GM23338 (cell line): ENCODE measurements at regions not wholly inside any gene's neighbourhood (a gene's known extent, or its start where the extent isn't known, plus 50 kb on each side); places are given as distances from the start of the nearest gene placed in this dataset.

Source experiments
- ATAC-seq: fragments of 200-7000 bp; cut with Tn5 transposase; 3 replicates; pipeline ENCODE4 v1.9.1; 2020
- DNase-seq: peaks from one replicate; pipeline ENCODE4 v3.0.0-alpha.2; 2015; ENCODE audit warnings: low spot score
- H2AFZ ChIP-seq: fragments of 200-600 bp; sonication (generic); 2 replicates; pipeline ENCODE4 v1.8.0; 2016; ENCODE audit warnings: antibody characterized with exemption, mild to moderate bottlenecking, moderate library complexity
- H3F3A ChIP-seq: fragments of 200-600 bp; sonication (generic); replicated peaks from 2 replicates; pipeline ENCODE4 v1.8.0; 2017; ENCODE audit warnings: antibody characterized with exemption, mixed run types, low read depth
- H3K27ac ChIP-seq: fragments of 200-600 bp; sonication (generic); 2 replicates; pipeline ENCODE4 v1.6.1; 2016; ENCODE audit warnings: low read depth
- H3K27me3 ChIP-seq: fragments of 200-600 bp; sonication (generic); 2 replicates; pipeline ENCODE4 v1.8.0; 2016; ENCODE audit warnings: mild to moderate bottlenecking, mixed run types, moderate library complexity; ENCODE audit not compliant: insufficient read depth
- H3K36me3 ChIP-seq: fragments of 200-600 bp; sonication (generic); 2 replicates; pipeline ENCODE4 v1.8.0; 2016; ENCODE audit warnings: mild to moderate bottlenecking; ENCODE audit not compliant: insufficient read depth
- H3K4me1 ChIP-seq: fragments of 200-600 bp; sonication (generic); 2 replicates; pipeline ENCODE4 v1.8.0; 2016; ENCODE audit warnings: mild to moderate bottlenecking, moderate library complexity; ENCODE audit not compliant: insufficient read depth
- H3K4me2 ChIP-seq: fragments of 200-600 bp; sonication (generic); 2 replicates; pipeline ENCODE4 v1.7.1; 2017; ENCODE audit warnings: mixed run types
- H3K4me3 ChIP-seq: fragments of 200-600 bp; sonication (generic); 2 replicates; pipeline ENCODE4 v1.6.1; 2016; ENCODE audit warnings: mixed run types
- H3K79me2 ChIP-seq: fragments of 200-600 bp; sonication (generic); replicated peaks from 2 replicates; pipeline ENCODE4 v1.8.0; 2017; ENCODE audit warnings: mild to moderate bottlenecking; ENCODE audit not compliant: insufficient read depth
- H3K9me2 ChIP-seq: fragments of 200-600 bp; sonication (generic); 2 replicates; pipeline ENCODE4 v1.8.0; 2017; ENCODE audit not compliant: insufficient read depth
- H4K20me1 ChIP-seq: fragments of 200-600 bp; sonication (generic); replicated peaks from 2 replicates; pipeline ENCODE4 v1.8.0; 2017; ENCODE audit warnings: mild to moderate bottlenecking; ENCODE audit not compliant: insufficient read depth
- H3K27ac Mint-ChIP-seq: 2 replicates; pipeline ENCODE4 v1.8.0; 2020; ENCODE audit warnings: inconsistent platforms, mild to moderate bottlenecking, moderate library complexity, mixed read lengths
- H3K27me3 Mint-ChIP-seq: 3 replicates; pipeline ENCODE4 v1.8.0; 2022; ENCODE audit warnings: low read depth, mild to moderate bottlenecking, moderate library complexity, mixed read lengths, inconsistent platforms; ENCODE audit not compliant: insufficient read depth, poor library complexity
- H3K36me3 Mint-ChIP-seq: 3 replicates; pipeline ENCODE4 v1.8.0; 2021; ENCODE audit warnings: low read depth, mild to moderate bottlenecking, inconsistent platforms, moderate library complexity, mixed read lengths
- H3K4me1 Mint-ChIP-seq: 3 replicates; pipeline ENCODE4 v1.8.0; 2020; ENCODE audit warnings: mild to moderate bottlenecking, inconsistent platforms, mixed read lengths
- H3K4me3 Mint-ChIP-seq: 3 replicates; pipeline ENCODE4 v1.8.0; 2021; ENCODE audit warnings: moderate library complexity, mild to moderate bottlenecking, inconsistent platforms, mixed read lengths
- H3K9me3 Mint-ChIP-seq: 3 replicates; pipeline ENCODE4 v1.8.0; 2020; ENCODE audit warnings: moderate library complexity, mild to moderate bottlenecking, inconsistent platforms, mixed read lengths
- CREB1 ChIP-seq: fragments of 250-450 bp; sonication (Bioruptor Pico); IDR thresholded peaks from 2 replicates; pipeline ENCODE4 v1.5.0; 2020; ENCODE audit warnings: low read depth, mild to moderate bottlenecking, moderate library complexity
- EZH2 ChIP-seq: fragments of 200-600 bp; sonication (generic); IDR thresholded peaks from one replicate; pipeline ENCODE4 v1.8.0; 2017; ENCODE audit warnings: antibody characterized with exemption, mild to moderate bottlenecking, low read depth; ENCODE audit not compliant: unreplicated experiment
- EZH2phosphoT487 ChIP-seq: fragments of 200-600 bp; sonication (generic); IDR thresholded peaks from one replicate; pipeline ENCODE4 v1.8.1; 2018; ENCODE audit warnings: antibody characterized with exemption; ENCODE audit not compliant: unreplicated experiment
- JUNB ChIP-seq: IDR thresholded peaks from one replicate; pipeline ENCODE4 v1.6.1; 2016; ENCODE audit warnings: antibody characterized with exemption; ENCODE audit not compliant: unreplicated experiment
- NANOG ChIP-seq: IDR thresholded peaks from 2 replicates; pipeline ENCODE4 v1.6.1; 2016; ENCODE audit warnings: antibody characterized with exemption, borderline replicate concordance
- POLR2AphosphoS5 ChIP-seq: IDR thresholded peaks from 2 replicates; pipeline ENCODE4 v1.6.1; 2016; ENCODE audit warnings: antibody characterized with exemption, low read depth
- STAT1 ChIP-seq: IDR thresholded peaks from one replicate; pipeline ENCODE4 v1.6.1; 2016; ENCODE audit warnings: antibody characterized with exemption; ENCODE audit not compliant: unreplicated experiment
- ZNF331 ChIP-seq: fragments of 250-450 bp; sonication (Bioruptor Pico); IDR thresholded peaks from 2 replicates; pipeline ENCODE4 v1.5.0; 2020; ENCODE audit warnings: low read depth, mild to moderate bottlenecking, moderate library complexity
- TF ChIP-seq, protein P1 (sequence below), 2 experiments: fragments of 200-600 bp in 1 of 2; sonication (generic) in 1 of 2; conservative IDR thresholded peaks; 2 replicates each; pipeline versions ENCODE4 v1.5.1 to v1.6.1; 2016 to 2017; ENCODE audit warnings: antibody characterized with exemption in 2 of 2, low read depth in 2 of 2, mild to moderate bottlenecking in 2 of 2, moderate library complexity in 1 of 2
- TF ChIP-seq, protein P2 (sequence below): IDR thresholded peaks from one replicate; pipeline ENCODE4 v1.6.1; 2018; ENCODE audit warnings: antibody characterized with exemption; ENCODE audit not compliant: unreplicated experiment
- TF ChIP-seq, protein P3 (sequence below): IDR thresholded peaks from 2 replicates; pipeline ENCODE4 v1.6.1; 2016; ENCODE audit warnings: antibody characterized with exemption

DNA sequence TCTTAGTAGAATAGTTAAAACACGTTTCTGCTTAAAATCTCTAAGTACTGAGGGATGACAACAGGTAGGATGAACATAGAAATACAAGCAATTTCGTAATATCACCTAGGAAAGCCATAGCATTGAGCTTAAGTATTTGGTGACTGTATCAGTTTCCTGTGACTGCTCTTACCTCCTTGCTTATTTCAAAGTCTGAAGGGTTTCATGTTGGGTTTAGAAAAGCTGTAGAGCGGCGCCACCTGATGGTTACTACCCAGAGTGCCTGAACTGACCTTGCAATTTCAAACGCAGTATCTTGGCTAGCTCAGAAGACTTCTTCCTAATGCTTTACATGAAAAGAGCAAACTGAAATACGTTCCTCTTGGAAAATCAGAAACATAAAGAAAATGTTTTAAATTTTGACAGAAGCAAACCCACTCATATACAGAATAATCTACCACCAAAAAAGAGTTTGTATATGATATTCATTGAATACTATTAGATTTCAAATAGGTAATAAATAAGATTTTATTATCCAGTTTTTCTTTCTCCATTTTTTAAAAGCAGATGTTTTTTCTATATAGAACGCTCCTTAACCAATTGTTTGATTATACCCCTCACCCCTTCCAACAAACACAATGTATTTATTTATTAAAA lies 82.3 kb upstream of the RIPOR2 start:
- Histone ChIP-seq H3K9me2 (no peaks in the 10 kb centered on the region), H3K4me3 (no peak overlapping the region), H2AFZ (no peak overlapping the region), H3K27me3 (no peaks in the 10 kb centered on the region), H3K4me1 (peaks cover 12% of the 10 kb centered on the region), H3K27ac (no peak overlapping the region), H4K20me1 (no peaks in the 10 kb centered on the region), H3K79me2 (no peaks in the 10 kb centered on the region), H3F3A (no peaks in the 10 kb centered on the region; the same call in 1 of the 2 replicates), H3K4me2 (no peak overlapping the region), H3K36me3 (no peaks in the 10 kb centered on the region)
- Mint-ChIP-seq H3K27me3 (peaks cover 2% of the 10 kb centered on the region), H3K27ac (peak overlapping the region; percentile 10; the same call in 1 of the 2 replicates), H3K4me3 (no peak overlapping the region), H3K36me3 (no peaks in the 10 kb centered on the region), H3K9me3 (no peaks in the 10 kb centered on the region), H3K4me1 (peaks cover 24% of the 10 kb centered on the region)
- peak; percentile 90 for ATAC-seq
- TF ChIP-seq, protein P1, sequence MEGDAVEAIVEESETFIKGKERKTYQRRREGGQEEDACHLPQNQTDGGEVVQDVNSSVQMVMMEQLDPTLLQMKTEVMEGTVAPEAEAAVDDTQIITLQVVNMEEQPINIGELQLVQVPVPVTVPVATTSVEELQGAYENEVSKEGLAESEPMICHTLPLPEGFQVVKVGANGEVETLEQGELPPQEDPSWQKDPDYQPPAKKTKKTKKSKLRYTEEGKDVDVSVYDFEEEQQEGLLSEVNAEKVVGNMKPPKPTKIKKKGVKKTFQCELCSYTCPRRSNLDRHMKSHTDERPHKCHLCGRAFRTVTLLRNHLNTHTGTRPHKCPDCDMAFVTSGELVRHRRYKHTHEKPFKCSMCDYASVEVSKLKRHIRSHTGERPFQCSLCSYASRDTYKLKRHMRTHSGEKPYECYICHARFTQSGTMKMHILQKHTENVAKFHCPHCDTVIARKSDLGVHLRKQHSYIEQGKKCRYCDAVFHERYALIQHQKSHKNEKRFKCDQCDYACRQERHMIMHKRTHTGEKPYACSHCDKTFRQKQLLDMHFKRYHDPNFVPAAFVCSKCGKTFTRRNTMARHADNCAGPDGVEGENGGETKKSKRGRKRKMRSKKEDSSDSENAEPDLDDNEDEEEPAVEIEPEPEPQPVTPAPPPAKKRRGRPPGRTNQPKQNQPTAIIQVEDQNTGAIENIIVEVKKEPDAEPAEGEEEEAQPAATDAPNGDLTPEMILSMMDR (conservative IDR thresholded peaks at IDR 0.05; ENCODE audit: low read depth in 2 of 2) = peak; percentile 98 to 99
- TF ChIP-seq EZH2 = no peak
- peak; percentile 94 for DNase-seq

DNA sequence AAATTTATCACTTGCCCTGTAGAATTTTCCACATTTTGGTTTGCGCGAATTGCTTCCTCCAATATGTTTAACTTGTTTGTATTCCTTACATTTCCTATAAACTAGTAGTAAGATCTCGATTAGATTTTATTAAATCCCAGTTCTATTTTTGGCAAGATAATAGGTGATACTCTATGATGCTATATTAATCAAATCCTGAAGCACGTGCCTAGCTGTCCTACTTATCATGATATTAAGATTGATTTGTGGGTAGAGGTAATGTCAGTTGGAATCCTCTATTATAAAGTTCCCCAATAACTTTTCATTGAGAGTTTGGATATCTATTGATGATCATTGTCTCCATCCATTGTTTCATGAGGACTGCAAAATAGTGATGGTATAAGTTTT lies 82.8 kb upstream of the RIPOR2 start:
- Histone ChIP-seq H3K36me3 (no peaks in the 10 kb centered on the region), H2AFZ (no peak overlapping the region), H3K4me2 (no peak overlapping the region), H3K4me3 (no peak overlapping the region), H3F3A (no peaks in the 10 kb centered on the region; the same call in 1 of the 2 replicates), H3K4me1 (peaks cover 12% of the 10 kb centered on the region), H3K27ac (no peak overlapping the region), H3K27me3 (no peaks in the 10 kb centered on the region), H3K79me2 (no peaks in the 10 kb centered on the region), H3K9me2 (no peaks in the 10 kb centered on the region), H4K20me1 (no peaks in the 10 kb centered on the region)
- Mint-ChIP-seq H3K27me3 (peaks cover 2% of the 10 kb centered on the region), H3K9me3 (no peaks in the 10 kb centered on the region), H3K36me3 (no peaks in the 10 kb centered on the region), H3K4me3 (no peak overlapping the region), H3K4me1 (peaks cover 23% of the 10 kb centered on the region), H3K27ac (no peak overlapping the region)
- DNase-seq = no peak
- ATAC-seq = no peak
- TF ChIP-seq NANOG (no peak), ZNF331 (CRISPR knock-in tag) (no peak), EZH2phosphoT487 (no peak), JUNB (no peak), CREB1 (CRISPR knock-in tag) (no peak), STAT1 (no peak), EZH2 (no peak), POLR2AphosphoS5 (no peak)
- TF ChIP-seq, protein P2, sequence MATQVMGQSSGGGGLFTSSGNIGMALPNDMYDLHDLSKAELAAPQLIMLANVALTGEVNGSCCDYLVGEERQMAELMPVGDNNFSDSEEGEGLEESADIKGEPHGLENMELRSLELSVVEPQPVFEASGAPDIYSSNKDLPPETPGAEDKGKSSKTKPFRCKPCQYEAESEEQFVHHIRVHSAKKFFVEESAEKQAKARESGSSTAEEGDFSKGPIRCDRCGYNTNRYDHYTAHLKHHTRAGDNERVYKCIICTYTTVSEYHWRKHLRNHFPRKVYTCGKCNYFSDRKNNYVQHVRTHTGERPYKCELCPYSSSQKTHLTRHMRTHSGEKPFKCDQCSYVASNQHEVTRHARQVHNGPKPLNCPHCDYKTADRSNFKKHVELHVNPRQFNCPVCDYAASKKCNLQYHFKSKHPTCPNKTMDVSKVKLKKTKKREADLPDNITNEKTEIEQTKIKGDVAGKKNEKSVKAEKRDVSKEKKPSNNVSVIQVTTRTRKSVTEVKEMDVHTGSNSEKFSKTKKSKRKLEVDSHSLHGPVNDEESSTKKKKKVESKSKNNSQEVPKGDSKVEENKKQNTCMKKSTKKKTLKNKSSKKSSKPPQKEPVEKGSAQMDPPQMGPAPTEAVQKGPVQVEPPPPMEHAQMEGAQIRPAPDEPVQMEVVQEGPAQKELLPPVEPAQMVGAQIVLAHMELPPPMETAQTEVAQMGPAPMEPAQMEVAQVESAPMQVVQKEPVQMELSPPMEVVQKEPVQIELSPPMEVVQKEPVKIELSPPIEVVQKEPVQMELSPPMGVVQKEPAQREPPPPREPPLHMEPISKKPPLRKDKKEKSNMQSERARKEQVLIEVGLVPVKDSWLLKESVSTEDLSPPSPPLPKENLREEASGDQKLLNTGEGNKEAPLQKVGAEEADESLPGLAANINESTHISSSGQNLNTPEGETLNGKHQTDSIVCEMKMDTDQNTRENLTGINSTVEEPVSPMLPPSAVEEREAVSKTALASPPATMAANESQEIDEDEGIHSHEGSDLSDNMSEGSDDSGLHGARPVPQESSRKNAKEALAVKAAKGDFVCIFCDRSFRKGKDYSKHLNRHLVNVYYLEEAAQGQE = no peak
- TF ChIP-seq, protein P1 (conservative IDR thresholded peaks at IDR 0.05; ENCODE audit: low read depth in 2 of 2) = no peak
- TF ChIP-seq, protein P3, sequence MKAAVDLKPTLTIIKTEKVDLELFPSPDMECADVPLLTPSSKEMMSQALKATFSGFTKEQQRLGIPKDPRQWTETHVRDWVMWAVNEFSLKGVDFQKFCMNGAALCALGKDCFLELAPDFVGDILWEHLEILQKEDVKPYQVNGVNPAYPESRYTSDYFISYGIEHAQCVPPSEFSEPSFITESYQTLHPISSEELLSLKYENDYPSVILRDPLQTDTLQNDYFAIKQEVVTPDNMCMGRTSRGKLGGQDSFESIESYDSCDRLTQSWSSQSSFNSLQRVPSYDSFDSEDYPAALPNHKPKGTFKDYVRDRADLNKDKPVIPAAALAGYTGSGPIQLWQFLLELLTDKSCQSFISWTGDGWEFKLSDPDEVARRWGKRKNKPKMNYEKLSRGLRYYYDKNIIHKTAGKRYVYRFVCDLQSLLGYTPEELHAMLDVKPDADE = no peak
